HepG2 (cell line): ENCODE measurements at regions not wholly inside any gene's neighbourhood (a gene's known extent, or its start where the extent isn't known, plus 50 kb on each side); places are given as distances from the start of the nearest gene placed in this dataset.

Source experiments
- ATAC-seq: fragments of 200-7000 bp; cut with Tn5 transposase; 3 replicates; pipeline ENCODE4 v1.9.1; 2020; ENCODE audit warnings: mild to moderate bottlenecking, moderate library complexity
- BruUV-seq: library from RNA; stranded (reverse); fragments of 400-500 nt; replicated peaks from 2 replicates; lab custom pipeline; 2021; lab: Mats Ljungman, UMichigan
- CTCF ChIA-PET: fragments of 300-600 bp; formaldehyde crosslinking; extraction: SDS; loops from one replicate; lab custom pipeline; 2021; ENCODE audit warnings: low total read pairs, inconsistent platforms, low intra/inter-chr PET ratio; lab: Yijun Ruan, JAX
- POLR2A ChIA-PET: fragments of 350-600 bp; sonication (Branson Sonifier 250); formaldehyde crosslinking; loops from one replicate; lab custom pipeline; 2020; ENCODE audit warnings: antibody characterized with exemption, inconsistent platforms; lab: Yijun Ruan, JAX
- DNase-seq: peaks from one replicate; pipeline ENCODE4 v3.0.0-alpha.2; 2015; ENCODE audit warnings: low spot score
- FAIRE-seq: peaks from 3 replicates; lab custom pipeline; 2011; peaks lifted over from hg19 to GRCh38; lab: Jason Lieb, UNC
- H2AFZ ChIP-seq: one replicate; pipeline ENCODE4 v1.6.1; 2011; ENCODE audit warnings: low read length, inconsistent platforms
- H3K27ac ChIP-seq: fragments of 300-600 bp; 3 replicates; pipeline ENCODE4 v1.8.0; 2011; ENCODE audit warnings: mixed run types, mild to moderate bottlenecking, mixed read lengths, low read length, inconsistent platforms; ENCODE audit not compliant: insufficient read depth; ENCODE audit errors: extremely low read length
- H3K27me3 ChIP-seq, 2 experiments: fragments of 200-600 bp in 1 of 2; 2 replicates in 1 of 2; 3 replicates in 1 of 2; pipeline versions ENCODE4 v1.6.0 to v1.8.0; 2011; ENCODE audit warnings: low read length in 2 of 2, mild to moderate bottlenecking in 2 of 2, moderate library complexity in 2 of 2, inconsistent platforms in 1 of 2; ENCODE audit not compliant: insufficient read depth in 2 of 2, control insufficient read depth in 1 of 2
- H3K36me3 ChIP-seq, 2 experiments: fragments of 200-600 bp in 1 of 2; replicated peaks in 1 of 2; 2 replicates in 1 of 2; 3 replicates in 1 of 2; pipeline versions ENCODE4 v1.5.1 to v1.8.0; 2011; ENCODE audit warnings: low read length in 2 of 2, inconsistent platforms in 1 of 2; ENCODE audit not compliant: insufficient read depth in 2 of 2, control insufficient read depth in 1 of 2
- H3K4me1 ChIP-seq: 2 replicates; pipeline ENCODE4 v1.5.1; 2012; ENCODE audit warnings: low read length, inconsistent platforms; ENCODE audit not compliant: insufficient read depth
- H3K4me2 ChIP-seq: 2 replicates; pipeline ENCODE4 v1.6.0; 2011; ENCODE audit warnings: low read depth, low read length, inconsistent platforms
- H3K4me3 ChIP-seq, 3 experiments: fragments of 200-600 bp in 1 of 3; sonication (generic), shearing (Covaris generic) in 1 of 3; replicated peaks in 1 of 3; 2 replicates each; pipeline ENCODE4 v1.5.1; 2011 to 2016; ENCODE audit warnings: low read length in 3 of 3, inconsistent platforms in 2 of 3, low read depth in 2 of 3, mild to moderate bottlenecking in 2 of 3, control low read depth in 1 of 3, mixed read lengths in 1 of 3; ENCODE audit not compliant: insufficient read depth in 1 of 3
- H3K79me2 ChIP-seq: one replicate; pipeline ENCODE4 v1.6.1; 2011; ENCODE audit warnings: low read length, inconsistent platforms; ENCODE audit not compliant: insufficient read depth
- H3K9ac ChIP-seq: 2 replicates; pipeline ENCODE4 v1.6.0; 2011; ENCODE audit warnings: mild to moderate bottlenecking, low read depth, low read length, inconsistent platforms; ENCODE audit not compliant: insufficient read depth
- H3K9me3 ChIP-seq: 2 replicates; pipeline ENCODE4 v1.5.1; 2012; ENCODE audit warnings: mild to moderate bottlenecking, low read length
- H4K20me1 ChIP-seq: 2 replicates; pipeline ENCODE4 v1.6.0; 2011; ENCODE audit warnings: inconsistent platforms, mild to moderate bottlenecking, low read length, moderate library complexity; ENCODE audit not compliant: insufficient read depth
- BRCA1 ChIP-seq: sonication (generic); formaldehyde crosslinking; IDR thresholded peaks from 2 replicates; pipeline ENCODE4 v1.4.0; 2020; ENCODE audit warnings: missing genetic modification reagents
- BRD4 ChIP-seq: sonication (generic); formaldehyde crosslinking; IDR thresholded peaks from 2 replicates; pipeline ENCODE4 v1.4.0; 2020; ENCODE audit warnings: missing genetic modification reagents
- HNF4G ChIP-seq, 2 experiments: sonication (generic) in 1 of 2; formaldehyde crosslinking in 1 of 2; IDR thresholded peaks; 2 replicates each; pipeline versions ENCODE4 v1.4.0 to v1.6.1; 2011 to 2020; ENCODE audit warnings: borderline replicate concordance in 2 of 2, low read depth in 2 of 2, mild to moderate bottlenecking in 2 of 2, low read length in 1 of 2, missing genetic modification reagents in 1 of 2, moderate library complexity in 1 of 2
- KLF12 ChIP-seq: sonication (generic); formaldehyde crosslinking; IDR thresholded peaks from 2 replicates; pipeline ENCODE4 v1.4.0; 2020; ENCODE audit warnings: missing genetic modification reagents, borderline replicate concordance
- KLF9 ChIP-seq: IDR thresholded peaks from 2 replicates; pipeline ENCODE4 v1.6.1; 2016; ENCODE audit warnings: low read depth
- POLR2G ChIP-seq: fragments of 200-400 bp; formaldehyde crosslinking; IDR thresholded peaks from 2 replicates; pipeline ENCODE4 v1.6.1; 2018; ENCODE audit warnings: mild to moderate bottlenecking, low read depth, low read length, moderate library complexity
- REL ChIP-seq: sonication (generic); formaldehyde crosslinking; conservative IDR thresholded peaks from 2 replicates; pipeline ENCODE4 v1.8.0; 2022; ENCODE audit warnings: mild to moderate bottlenecking, missing genetic modification reagents, moderate library complexity
- U2AF1 ChIP-seq: fragments of 200-400 bp; formaldehyde crosslinking; optimal IDR thresholded peaks from 2 replicates; pipeline ENCODE3; 2017; ENCODE audit warnings: mild to moderate bottlenecking, low read depth, low read length
- ZNF275 ChIP-seq: sonication (generic); formaldehyde crosslinking; IDR thresholded peaks from 2 replicates; pipeline ENCODE4 v1.8.0; 2022; ENCODE audit warnings: missing genetic modification reagents, mild to moderate bottlenecking, inconsistent platforms, borderline replicate concordance
- ZNF441 ChIP-seq: sonication (generic); formaldehyde crosslinking; IDR thresholded peaks from 2 replicates; pipeline ENCODE4 v1.7.0; 2021; ENCODE audit warnings: missing genetic modification reagents, borderline replicate concordance
- ZNF776 ChIP-seq: sonication (generic); formaldehyde crosslinking; IDR thresholded peaks from 2 replicates; pipeline ENCODE4 v1.4.0; 2020; ENCODE audit warnings: mild to moderate bottlenecking, missing genetic modification reagents
- WGBS: methylation state at CpG from one replicate; pipeline ENCODE4 v1.1.6; 2017; ENCODE audit warnings: low lambda C conversion rate; 5-methylcytosine and 5-hydroxymethylcytosine counted together
- in situ Hi-C: cut with HindIII; loops from 2 replicates; pipeline ENCODE4 v1.10.0; 2017; ENCODE audit warnings: low pct_unique_long_range_greater_than_20kb; ENCODE audit not compliant: extremely low pct_ligation_motif_present
- intact Hi-C: fragments of 100-400 bp; cut with micrococcal nuclease; formaldehyde crosslinking; loops from one replicate; pipeline ENCODE4 v1.10.0; 2022; ENCODE audit not compliant: unreplicated experiment
- TF ChIP-seq, protein P1 (sequence below): sonication (generic); formaldehyde crosslinking; IDR thresholded peaks from 2 replicates; pipeline ENCODE4 v1.5.0; 2020; ENCODE audit warnings: mild to moderate bottlenecking, missing genetic modification reagents
- TF ChIP-seq, protein P2 (sequence below): sonication (generic); formaldehyde crosslinking; IDR thresholded peaks from 2 replicates; pipeline ENCODE4 v1.8.0; 2022; ENCODE audit warnings: mild to moderate bottlenecking, missing genetic modification reagents; ENCODE audit not compliant: insufficient replicate concordance

DNA sequence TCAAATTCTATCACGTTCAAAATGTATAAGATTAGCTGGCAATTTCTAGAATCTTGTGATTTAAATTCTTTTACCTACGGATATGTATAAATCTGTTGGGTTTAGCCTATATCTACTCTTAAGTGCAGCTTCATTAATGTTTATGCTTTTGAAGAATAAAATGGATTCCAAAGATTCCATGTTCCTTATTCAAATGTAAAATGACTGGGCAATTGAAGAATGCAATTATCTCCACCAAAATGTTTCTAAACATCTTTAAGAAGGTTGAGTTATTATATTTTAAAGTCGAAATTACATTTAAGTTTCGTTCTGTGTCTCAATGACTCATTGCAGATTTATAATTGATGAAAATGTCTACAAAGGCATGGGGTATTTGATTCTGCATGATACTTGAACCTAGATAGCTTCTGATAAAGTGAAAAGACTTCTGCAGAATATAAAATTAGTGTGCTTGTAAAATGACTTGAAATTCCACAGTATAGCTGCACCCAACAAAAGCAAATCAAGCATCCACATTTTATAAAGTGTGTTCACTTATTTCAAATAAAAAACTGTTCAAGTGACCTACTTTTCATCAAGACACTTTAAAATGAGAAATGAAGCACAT lies 697.0 kb upstream of the PCDH15 start:
- Histone ChIP-seq H3K4me2 (no peak overlapping the region), H3K27ac (no peak overlapping the region), H3K27me3 (no peaks in the 10 kb centered on the region; a peak in 1 of 5 replicates), H3K79me2 (no peaks in the 10 kb centered on the region), H3K9ac (no peak overlapping the region), H3K9me3 (no peaks in the 10 kb centered on the region), H4K20me1 (no peaks in the 10 kb centered on the region), H3K4me1 (no peaks in the 10 kb centered on the region), H3K36me3 (no peaks in the 10 kb centered on the region), H2AFZ (no peak overlapping the region), H3K4me3 (no peak overlapping the region)
- DNase-seq (no peak), ATAC-seq (no peak), FAIRE-seq (no peak)
- ChIA-PET POLR2A (no interaction called here), CTCF (no interaction called here)
- intact Hi-C loops (no loop called here), in situ Hi-C loops (no loop called here)
- 0% methylated on average over 4 of the region's 4 CpGs for WGBS
- no TSS peak for BruUV-seq
- TF ChIP-seq ZNF776 (CRISPR knock-in tag): no peak
- TF ChIP-seq, protein P1, sequence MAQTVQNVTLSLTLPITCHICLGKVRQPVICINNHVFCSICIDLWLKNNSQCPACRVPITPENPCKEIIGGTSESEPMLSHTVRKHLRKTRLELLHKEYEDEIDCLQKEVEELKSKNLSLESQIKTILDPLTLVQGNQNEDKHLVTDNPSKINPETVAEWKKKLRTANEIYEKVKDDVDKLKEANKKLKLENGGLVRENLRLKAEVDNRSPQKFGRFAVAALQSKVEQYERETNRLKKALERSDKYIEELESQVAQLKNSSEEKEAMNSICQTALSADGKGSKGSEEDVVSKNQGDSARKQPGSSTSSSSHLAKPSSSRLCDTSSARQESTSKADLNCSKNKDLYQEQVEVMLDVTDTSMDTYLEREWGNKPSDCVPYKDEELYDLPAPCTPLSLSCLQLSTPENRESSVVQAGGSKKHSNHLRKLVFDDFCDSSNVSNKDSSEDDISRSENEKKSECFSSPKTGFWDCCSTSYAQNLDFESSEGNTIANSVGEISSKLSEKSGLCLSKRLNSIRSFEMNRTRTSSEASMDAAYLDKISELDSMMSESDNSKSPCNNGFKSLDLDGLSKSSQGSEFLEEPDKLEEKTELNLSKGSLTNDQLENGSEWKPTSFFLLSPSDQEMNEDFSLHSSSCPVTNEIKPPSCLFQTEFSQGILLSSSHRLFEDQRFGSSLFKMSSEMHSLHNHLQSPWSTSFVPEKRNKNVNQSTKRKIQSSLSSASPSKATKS (CRISPR knock-in tag): no peak
- TF ChIP-seq, protein P2, sequence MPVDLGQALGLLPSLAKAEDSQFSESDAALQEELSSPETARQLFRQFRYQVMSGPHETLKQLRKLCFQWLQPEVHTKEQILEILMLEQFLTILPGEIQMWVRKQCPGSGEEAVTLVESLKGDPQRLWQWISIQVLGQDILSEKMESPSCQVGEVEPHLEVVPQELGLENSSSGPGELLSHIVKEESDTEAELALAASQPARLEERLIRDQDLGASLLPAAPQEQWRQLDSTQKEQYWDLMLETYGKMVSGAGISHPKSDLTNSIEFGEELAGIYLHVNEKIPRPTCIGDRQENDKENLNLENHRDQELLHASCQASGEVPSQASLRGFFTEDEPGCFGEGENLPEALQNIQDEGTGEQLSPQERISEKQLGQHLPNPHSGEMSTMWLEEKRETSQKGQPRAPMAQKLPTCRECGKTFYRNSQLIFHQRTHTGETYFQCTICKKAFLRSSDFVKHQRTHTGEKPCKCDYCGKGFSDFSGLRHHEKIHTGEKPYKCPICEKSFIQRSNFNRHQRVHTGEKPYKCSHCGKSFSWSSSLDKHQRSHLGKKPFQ (CRISPR knock-in tag): no peak
- TF ChIP-seq BRCA1 (CRISPR knock-in tag): no peak
- no peak for TF ChIP-seq ZNF275 (CRISPR knock-in tag)
- no peak for TF ChIP-seq BRD4 (CRISPR knock-in tag)
- no peak for TF ChIP-seq KLF9 (CRISPR knock-in tag)
- TF ChIP-seq KLF12 (CRISPR knock-in tag): no peak
- TF ChIP-seq HNF4G (IDR thresholded peaks at IDR 0.05; ENCODE audit: borderline replicate concordance, low read depth, low read length): no peak
- TF ChIP-seq HNF4G (CRISPR knock-in tag; IDR thresholded peaks at IDR 0.05; ENCODE audit: borderline replicate concordance, low read depth): no peak
- TF ChIP-seq ZNF441 (CRISPR knock-in tag): no peak
- no peak for TF ChIP-seq REL (CRISPR knock-in tag)
- no peak for TF ChIP-seq POLR2G
- TF ChIP-seq U2AF1: no peak
